ENCODE measurements at regions not wholly inside any gene's neighbourhood (a gene's known extent, or its start where the extent isn't known, plus 50 kb on each side); places are given as distances from the start of the nearest gene placed in this dataset.

DNA sequence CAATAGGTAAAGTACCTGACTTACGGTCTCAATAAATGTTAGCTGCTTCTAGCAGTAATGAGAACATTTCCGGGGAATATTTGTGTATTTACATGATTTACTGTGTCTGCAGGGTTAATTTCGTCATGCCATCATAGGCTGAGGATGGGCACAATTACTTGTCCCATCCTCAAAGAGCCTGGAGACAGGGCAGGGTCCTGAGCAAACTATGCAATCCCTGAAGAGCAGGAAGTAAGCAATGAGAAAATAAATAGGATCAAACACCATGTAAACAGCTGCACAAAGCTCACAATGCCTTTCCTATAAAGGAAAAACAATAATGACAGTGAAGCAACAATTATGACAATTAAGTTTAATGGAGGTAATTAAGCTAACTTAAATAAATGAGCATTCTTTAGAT lies 114.6 kb upstream of the FOXQ1 start:
- WGBS (ENCODE audit: low lambda C conversion rate), result 11% methylated on average over 3 of the region's 3 CpGs
- POLR2A ChIA-PET, result no interaction called here
- Histone ChIP-seq H3F3A (replicated peaks; ENCODE audit: insufficient read depth) (no peaks in the 10 kb centered on the region), H3K9me3 (no peaks in the 10 kb centered on the region; the same call in 1 of the 2 replicates), H3K4me2 (no peak overlapping the region), H3K27me3 (ENCODE audit: insufficient read depth) (peaks cover 8% of the 10 kb centered on the region; the same call in 1 of the 2 replicates), H3K4me3 (ENCODE audit: low read depth in 2 of 2, low read length in 1 of 2) (no peak overlapping the region), H3K9me2 (no peaks in the 10 kb centered on the region), H4K20me1 (ENCODE audit: insufficient read depth) (no peaks in the 10 kb centered on the region), H3K79me2 (ENCODE audit: insufficient read depth) (no peaks in the 10 kb centered on the region), H2AFZ (ENCODE audit: low read depth) (no peak overlapping the region), H3K36me3 (replicated peaks in 1 of 2; ENCODE audit: control insufficient read depth in 1 of 2, insufficient read depth in 2 of 2, low read length in 1 of 2) (no peaks in the 10 kb centered on the region), H3K4me1 (ENCODE audit: control insufficient read depth in 1 of 2, insufficient read depth in 2 of 2, low read depth in 1 of 2, low read length in 1 of 2) (no peaks in the 10 kb centered on the region), H3K9ac (no peak overlapping the region), H3K27ac (ENCODE audit: low read depth in 2 of 2, low read length in 1 of 2) (no peak overlapping the region)
- CTCF ChIA-PET, result interaction anchor here (1.5 kb wide), 1 partner anchor 13 kb away, joined by 4 read pairs; no protein-coding TSS in a partner anchor
- DNase-seq, result no peak
- TF ChIP-seq RFX5 (IDR thresholded peaks at IDR 0.05; ENCODE audit: low read length) (no peak), MXI1 (IDR thresholded peaks at IDR 0.05; ENCODE audit: low read depth, low read length) (no peak), EP300 (IDR thresholded peaks at IDR 0.05; ENCODE audit: borderline replicate concordance in 1 of 2, low read depth in 1 of 2, low read length in 1 of 2) (no peak), RXRA (IDR thresholded peaks at IDR 0.05; ENCODE audit: borderline replicate concordance, low read depth) (no peak), CHD2 (IDR thresholded peaks at IDR 0.05; ENCODE audit: low read length, partially characterized antibody) (no peak), TEAD4 (IDR thresholded peaks at IDR 0.05; ENCODE audit: borderline replicate concordance, insufficient read depth) (no peak), GABPA (IDR thresholded peaks at IDR 0.05; ENCODE audit: low read depth) (no peak), YY1 (IDR thresholded peaks at IDR 0.05; ENCODE audit: low read depth) (no peak), FOXJ3 (CRISPR knock-in tag; IDR thresholded peaks at IDR 0.05) (no peak)
- TF ChIP-seq, protein P1, sequence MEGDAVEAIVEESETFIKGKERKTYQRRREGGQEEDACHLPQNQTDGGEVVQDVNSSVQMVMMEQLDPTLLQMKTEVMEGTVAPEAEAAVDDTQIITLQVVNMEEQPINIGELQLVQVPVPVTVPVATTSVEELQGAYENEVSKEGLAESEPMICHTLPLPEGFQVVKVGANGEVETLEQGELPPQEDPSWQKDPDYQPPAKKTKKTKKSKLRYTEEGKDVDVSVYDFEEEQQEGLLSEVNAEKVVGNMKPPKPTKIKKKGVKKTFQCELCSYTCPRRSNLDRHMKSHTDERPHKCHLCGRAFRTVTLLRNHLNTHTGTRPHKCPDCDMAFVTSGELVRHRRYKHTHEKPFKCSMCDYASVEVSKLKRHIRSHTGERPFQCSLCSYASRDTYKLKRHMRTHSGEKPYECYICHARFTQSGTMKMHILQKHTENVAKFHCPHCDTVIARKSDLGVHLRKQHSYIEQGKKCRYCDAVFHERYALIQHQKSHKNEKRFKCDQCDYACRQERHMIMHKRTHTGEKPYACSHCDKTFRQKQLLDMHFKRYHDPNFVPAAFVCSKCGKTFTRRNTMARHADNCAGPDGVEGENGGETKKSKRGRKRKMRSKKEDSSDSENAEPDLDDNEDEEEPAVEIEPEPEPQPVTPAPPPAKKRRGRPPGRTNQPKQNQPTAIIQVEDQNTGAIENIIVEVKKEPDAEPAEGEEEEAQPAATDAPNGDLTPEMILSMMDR (IDR thresholded peaks at IDR 0.05), result no peak
- TF ChIP-seq, protein P2, sequence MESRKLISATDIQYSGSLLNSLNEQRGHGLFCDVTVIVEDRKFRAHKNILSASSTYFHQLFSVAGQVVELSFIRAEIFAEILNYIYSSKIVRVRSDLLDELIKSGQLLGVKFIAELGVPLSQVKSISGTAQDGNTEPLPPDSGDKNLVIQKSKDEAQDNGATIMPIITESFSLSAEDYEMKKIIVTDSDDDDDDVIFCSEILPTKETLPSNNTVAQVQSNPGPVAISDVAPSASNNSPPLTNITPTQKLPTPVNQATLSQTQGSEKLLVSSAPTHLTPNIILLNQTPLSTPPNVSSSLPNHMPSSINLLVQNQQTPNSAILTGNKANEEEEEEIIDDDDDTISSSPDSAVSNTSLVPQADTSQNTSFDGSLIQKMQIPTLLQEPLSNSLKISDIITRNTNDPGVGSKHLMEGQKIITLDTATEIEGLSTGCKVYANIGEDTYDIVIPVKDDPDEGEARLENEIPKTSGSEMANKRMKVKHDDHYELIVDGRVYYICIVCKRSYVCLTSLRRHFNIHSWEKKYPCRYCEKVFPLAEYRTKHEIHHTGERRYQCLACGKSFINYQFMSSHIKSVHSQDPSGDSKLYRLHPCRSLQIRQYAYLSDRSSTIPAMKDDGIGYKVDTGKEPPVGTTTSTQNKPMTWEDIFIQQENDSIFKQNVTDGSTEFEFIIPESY (IDR thresholded peaks at IDR 0.05; ENCODE audit: borderline replicate concordance, low read depth), result no peak
- TF ChIP-seq, protein P3, sequence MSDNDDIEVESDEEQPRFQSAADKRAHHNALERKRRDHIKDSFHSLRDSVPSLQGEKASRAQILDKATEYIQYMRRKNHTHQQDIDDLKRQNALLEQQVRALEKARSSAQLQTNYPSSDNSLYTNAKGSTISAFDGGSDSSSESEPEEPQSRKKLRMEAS (IDR thresholded peaks at IDR 0.05; ENCODE audit: low read depth), result no peak
- TF ChIP-seq, protein P4, sequence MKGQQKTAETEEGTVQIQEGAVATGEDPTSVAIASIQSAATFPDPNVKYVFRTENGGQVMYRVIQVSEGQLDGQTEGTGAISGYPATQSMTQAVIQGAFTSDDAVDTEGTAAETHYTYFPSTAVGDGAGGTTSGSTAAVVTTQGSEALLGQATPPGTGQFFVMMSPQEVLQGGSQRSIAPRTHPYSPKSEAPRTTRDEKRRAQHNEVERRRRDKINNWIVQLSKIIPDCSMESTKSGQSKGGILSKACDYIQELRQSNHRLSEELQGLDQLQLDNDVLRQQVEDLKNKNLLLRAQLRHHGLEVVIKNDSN (IDR thresholded peaks at IDR 0.05; ENCODE audit: borderline replicate concordance, low read depth), result no peak
- TF ChIP-seq, protein P5, sequence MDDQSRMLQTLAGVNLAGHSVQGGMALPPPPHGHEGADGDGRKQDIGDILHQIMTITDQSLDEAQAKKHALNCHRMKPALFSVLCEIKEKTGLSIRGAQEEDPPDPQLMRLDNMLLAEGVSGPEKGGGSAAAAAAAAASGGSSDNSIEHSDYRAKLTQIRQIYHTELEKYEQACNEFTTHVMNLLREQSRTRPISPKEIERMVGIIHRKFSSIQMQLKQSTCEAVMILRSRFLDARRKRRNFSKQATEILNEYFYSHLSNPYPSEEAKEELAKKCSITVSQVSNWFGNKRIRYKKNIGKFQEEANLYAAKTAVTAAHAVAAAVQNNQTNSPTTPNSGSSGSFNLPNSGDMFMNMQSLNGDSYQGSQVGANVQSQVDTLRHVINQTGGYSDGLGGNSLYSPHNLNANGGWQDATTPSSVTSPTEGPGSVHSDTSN (IDR thresholded peaks at IDR 0.05), result no peak

All from SK-N-SH (cell line).